HG03457 (cell line): ENCODE measurements at regions not wholly inside any gene's neighbourhood (a gene's known extent, or its start where the extent isn't known, plus 50 kb on each side); places are given as distances from the start of the nearest gene placed in this dataset.
"Not testable (repeated sequence)": the region's sequence is repeated elsewhere in the genome, so short reads cannot be mapped to it uniquely, and the experiment has no call there.

ENCODE experiments used
- ATAC-seq: cut with Tn5 transposase; IDR thresholded peaks from one replicate; pipeline ENCODE4 v1.9.1; 2021; ENCODE audit warnings: moderate number of reproducible peaks; ENCODE audit not compliant: unreplicated experiment

DNA sequence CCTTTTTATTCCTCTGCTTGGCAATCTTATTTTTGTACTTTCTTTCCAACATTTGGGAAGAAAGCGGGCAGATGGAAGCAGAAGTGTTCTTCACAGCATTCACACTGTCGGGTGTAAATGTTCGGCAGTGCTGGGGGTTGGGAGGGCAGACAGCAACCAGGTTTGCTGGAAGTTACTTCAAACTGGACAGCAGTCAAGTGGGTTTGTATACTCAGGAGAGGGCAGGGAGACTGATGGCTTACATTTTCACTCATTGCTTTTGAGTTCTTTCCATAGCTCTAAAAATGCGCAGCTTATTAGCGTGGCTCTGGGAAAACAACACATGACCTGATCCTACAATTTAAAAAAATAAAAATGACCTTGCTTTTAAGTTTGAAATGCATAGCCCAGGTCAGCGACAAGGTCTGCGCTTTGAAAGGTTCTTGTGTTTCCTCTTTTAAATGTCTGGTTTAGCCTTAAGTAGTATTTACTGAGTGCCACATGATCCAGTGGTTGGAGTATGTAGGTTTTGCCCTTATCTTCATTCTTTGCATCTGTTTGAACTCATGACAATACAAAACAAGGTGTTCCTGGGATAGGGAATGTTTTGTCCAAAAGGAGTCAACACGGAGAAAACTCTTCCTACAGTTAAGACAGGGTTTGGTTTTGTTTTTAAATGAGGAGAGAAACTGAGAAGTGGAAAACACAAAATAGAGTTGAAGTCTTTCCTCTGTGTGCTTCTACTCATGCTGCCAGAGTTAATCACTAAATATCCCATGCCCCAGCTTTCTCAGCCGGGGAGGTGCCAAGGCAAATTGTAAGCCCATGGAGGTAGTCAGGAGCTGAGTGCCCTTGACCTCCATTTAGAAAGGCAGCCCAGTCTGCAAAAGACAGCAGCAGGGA lies 132.7 kb upstream of the DMRT1 start:
- ATAC-seq: no peak

DNA sequence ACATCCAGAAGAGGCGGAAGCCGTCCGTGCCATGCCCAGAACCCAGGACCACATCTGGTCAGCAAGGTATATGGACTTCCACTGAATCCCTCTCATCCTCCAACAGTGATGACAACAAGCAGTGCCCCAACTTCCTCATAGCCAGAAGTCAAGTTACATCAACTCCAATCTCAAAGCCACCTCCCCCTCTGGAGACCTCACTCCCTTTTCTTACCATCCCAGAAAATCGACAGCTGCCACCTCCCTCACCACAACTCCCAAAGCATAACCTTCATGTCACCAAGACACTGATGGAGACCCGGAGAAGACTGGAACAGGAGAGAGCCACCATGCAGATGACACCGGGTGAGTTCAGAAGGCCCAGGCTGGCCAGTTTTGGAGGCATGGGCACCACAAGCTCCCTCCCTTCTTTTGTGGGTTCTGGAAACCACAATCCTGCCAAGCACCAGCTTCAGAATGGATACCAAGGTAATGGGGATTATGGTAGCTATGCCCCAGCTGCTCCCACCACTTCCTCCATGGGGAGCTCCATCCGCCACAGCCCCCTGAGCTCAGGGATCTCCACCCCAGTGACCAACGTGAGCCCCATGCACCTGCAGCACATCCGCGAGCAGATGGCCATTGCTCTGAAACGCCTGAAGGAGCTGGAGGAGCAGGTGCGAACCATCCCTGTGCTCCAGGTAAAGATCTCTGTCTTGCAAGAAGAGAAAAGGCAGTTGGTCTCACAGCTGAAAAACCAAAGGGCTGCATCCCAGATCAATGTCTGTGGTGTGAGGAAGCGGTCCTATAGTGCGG lies 130.3 kb upstream of the DMRT1 start:
- no peak for ATAC-seq

DNA sequence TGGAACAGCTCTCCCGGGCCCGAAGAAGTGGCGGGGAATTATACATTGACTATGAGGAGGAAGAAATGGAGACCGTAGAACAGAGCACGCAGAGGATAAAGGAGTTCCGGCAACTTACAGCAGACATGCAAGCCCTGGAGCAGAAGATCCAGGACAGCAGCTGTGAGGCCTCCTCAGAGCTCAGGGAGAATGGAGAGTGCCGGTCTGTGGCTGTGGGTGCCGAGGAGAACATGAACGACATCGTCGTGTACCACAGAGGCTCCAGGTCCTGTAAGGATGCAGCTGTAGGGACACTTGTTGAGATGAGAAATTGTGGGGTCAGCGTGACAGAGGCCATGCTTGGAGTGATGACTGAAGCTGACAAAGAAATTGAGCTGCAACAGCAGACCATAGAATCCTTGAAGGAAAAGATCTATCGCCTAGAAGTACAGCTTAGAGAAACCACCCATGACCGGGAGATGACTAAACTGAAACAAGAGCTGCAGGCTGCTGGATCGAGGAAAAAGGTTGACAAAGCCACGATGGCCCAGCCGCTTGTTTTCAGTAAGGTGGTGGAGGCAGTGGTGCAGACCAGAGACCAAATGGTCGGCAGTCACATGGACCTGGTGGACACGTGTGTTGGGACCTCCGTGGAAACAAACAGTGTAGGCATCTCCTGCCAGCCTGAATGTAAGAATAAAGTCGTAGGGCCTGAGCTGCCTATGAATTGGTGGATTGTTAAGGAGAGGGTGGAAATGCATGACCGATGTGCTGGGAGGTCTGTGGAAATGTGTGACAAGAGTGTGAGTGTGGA lies 129.5 kb upstream of the DMRT1 start:
- no peak for ATAC-seq

DNA sequence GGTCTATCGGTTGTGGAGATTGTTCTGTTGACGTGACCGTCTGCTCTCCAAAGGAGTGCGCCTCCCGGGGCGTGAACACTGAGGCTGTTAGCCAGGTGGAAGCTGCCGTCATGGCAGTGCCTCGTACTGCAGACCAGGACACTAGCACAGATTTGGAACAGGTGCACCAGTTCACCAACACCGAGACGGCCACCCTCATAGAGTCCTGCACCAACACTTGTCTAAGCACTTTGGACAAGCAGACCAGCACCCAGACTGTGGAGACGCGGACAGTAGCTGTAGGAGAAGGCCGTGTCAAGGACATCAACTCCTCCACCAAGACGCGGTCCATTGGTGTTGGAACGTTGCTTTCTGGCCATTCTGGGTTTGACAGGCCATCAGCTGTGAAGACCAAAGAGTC lies 128.9 kb upstream of the DMRT1 start:
- no peak for ATAC-seq

DNA sequence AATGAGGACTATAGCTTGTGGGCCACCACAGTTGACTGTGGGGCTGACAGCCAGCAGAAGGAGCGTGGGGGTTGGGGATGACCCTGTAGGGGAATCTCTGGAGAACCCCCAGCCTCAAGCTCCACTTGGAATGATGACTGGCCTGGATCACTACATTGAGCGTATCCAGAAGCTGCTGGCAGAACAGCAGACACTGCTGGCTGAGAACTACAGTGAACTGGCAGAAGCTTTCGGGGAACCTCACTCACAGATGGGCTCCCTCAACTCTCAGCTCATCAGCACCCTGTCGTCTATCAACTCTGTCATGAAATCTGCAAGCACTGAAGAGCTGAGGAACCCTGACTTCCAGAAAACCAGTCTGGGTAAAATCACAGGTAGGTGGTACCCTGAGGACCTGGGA lies 128.4 kb upstream of the DMRT1 start:
- no peak for ATAC-seq

DNA sequence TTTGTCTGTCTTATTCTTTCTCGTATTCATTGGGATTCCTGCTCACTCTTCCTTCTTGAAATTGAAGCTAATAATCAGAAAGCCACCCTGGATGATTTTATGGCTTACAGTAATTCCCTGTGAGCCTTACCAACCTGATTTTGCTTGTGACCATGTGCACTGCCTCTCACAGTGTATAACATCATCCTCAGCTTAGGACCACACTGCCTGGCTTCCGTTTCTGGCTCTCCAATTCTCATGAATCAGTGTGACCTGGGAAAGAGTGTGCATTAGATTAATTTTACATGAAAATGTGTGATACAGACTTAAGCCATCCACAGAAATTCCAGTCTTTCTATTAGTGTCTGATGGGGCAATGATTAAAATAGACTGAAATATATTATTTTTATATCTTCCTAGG lies 126.8 kb upstream of the DMRT1 start:
- no peak for ATAC-seq

DNA sequence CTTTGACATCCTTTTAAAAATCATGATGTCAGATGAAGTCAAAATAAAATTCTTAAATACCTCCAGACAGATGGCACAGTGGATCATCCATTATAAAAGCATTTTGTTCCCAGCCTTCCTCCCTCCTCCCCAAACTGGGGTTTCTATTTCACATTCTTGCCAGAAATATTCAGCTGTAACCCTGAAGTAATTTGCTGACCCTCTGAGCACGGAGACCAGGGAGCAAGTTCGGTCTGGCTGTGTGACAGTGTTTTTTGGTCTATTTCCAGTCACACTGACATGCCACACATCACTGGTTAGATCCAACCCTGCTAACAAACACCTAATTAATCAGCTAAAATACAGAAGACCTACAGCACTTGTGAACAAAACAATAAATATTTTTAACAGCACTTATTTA lies 126.2 kb upstream of the DMRT1 start:
- no peak for ATAC-seq

DNA sequence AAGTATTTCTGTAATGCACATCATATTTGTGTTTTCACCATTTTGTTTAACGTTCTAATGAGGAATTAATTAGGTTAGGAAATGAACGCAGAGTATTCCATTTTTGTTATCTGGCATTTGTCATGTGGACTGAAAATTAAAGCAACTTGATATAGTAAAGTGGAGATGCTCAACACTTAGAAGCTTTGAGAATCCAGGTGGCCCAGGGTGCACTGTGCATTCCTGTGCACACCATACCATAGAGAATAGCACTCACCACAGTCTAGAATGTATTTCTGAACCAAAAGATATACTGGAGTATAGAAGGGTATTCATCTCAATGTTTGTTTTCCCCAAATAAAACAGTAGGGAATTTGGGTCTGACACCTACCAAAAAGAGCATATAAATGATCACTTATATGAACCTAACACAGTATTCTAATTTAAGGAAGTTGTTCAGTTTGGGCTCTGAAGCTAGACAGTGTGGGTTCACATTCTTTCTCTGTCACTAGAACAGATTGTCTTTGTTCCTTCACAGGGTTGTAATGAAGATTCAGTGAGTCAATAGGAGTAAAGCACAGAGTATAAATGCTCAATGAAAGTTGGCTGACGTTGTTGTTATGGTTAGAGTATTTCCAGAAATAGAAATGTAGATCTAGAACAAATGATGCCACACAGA lies 125.6 kb upstream of the DMRT1 start:
- ATAC-seq: no peak

DNA sequence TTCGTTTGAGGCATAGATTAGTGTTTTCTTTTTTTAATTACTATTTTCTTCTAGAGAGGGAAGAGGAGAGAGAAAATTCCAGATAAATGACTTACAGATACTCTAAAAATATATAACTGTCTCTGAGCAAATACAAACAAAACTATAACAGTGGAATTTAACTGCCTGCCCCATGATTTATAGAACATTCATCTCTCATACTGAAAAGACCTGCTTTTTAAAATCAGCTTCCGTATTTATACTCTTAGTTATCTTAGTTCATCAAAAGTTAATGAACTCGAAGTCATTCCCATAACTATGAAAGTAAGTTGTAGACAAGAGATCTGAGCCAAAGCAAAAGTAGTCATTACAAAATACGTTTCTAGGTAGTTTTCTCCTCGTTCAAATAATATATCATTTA lies 123.8 kb upstream of the DMRT1 start:
- no peak for ATAC-seq

DNA sequence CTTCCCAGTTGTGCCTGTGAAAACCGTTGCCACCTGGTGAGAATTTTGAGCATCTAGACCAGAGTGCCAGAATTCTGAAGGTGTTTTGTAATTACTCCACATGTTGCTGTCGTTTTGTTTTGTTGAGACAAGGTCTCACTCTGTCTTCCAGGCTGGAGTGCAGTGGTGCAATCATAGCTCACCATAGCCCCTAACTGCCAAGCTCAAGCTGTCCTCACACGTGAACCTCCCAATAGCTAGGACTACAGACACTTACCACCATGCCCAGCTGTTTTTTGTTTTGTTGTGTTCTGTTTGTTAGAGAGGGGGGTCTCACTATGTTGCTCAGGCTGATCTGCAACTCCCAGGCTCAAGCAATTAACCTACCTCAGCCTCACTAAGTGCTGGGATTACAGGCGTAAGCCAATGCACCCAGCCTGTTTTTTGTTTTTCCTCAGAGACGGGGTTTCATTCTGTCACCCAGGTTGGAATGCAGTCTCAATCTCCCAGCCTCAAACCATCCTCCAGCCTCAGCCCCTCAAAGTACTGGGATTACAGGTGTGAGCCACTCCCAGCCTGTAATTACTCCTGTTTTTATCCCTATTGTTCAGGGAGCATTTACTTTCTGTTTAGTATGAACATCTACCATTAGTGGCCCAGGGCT lies 121.1 kb upstream of the DMRT1 start:
- ATAC-seq: no peak

DNA sequence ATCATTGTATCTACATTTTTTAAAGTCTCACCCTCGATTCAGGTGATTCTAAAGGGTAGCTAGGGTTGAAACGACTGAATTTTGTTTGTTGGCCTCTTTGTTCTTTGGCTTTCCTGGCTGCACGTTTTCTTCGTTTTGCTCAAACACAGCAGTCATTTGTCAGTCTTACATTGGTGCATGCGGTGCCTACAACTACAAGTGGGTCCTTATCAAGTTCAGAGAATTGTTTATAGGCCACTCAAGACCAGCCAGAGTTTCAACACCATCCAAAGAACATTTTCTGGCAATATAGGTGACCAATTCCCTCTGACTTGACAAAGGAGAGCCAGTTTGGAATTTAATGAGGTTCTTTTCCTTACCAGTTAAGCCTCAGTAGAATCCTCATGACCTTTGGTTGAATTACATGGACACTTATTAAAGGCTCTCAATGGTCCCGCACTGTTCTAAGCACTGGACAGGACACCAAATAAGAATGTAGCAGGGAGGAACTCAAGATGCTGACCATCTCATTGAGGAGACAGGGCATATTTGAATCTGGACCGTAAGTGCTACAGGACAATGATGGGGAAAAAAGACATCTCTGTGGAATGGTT lies 119.0 kb upstream of the DMRT1 start:
- no peak for ATAC-seq

DNA sequence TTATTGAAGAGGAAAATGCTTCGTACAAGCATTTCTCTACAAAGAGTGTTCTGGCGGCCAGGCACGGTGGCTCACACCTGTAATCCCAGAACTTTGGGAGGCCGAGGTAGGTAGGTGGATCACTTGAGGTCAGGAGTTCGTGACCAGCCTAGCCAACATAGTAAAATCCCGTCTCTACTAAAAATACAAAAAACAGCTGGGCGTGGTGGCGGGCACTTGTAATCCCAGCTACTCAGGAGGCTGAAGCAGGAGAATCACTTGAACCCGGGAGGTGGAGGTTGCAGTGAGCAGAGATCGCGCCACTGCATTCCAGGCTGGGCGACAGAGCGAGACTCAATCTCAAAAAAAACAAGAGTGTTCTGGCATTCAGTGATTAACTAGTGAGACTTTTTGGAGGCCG lies 117.0 kb upstream of the DMRT1 start:
- not testable (repeated sequence) for ATAC-seq

DNA sequence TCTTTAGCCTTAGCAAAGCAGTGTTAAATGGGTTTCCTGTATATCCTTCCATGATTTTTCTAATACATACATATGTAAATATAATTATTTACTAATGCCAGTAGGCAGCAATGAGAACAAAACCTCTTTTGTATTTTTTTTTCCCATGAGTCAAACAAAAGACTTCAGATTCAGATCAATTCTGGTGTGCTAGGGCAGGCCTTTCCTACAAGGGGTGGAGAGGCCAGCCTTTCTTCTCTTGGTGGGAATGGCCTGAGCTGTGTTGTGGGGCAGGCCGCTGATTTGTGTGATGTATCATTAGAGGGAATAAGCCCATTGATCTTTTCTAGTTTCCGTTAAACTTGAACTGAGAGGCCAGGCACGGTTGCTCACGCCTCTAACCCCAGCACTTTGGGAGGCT lies 115.5 kb upstream of the DMRT1 start:
- ATAC-seq: no peak

DNA sequence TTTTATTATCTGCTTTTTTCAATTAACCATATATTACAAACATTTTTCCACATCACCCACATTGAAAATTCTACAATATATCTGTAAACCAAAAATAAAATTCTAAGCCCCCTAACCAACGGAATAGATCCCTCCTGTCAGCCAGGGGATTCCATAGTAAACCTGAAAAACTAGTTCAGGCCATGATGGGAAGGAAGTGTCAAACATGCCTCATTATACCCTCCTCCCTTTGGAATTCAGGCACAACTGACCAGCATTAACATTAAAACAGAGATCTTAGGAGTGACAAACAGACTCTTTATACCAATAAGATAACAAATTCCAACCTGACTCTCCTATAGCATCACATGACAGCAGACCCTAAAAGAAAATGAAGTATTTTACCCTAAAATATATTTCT lies 113.7 kb upstream of the DMRT1 start:
- no peak for ATAC-seq

DNA sequence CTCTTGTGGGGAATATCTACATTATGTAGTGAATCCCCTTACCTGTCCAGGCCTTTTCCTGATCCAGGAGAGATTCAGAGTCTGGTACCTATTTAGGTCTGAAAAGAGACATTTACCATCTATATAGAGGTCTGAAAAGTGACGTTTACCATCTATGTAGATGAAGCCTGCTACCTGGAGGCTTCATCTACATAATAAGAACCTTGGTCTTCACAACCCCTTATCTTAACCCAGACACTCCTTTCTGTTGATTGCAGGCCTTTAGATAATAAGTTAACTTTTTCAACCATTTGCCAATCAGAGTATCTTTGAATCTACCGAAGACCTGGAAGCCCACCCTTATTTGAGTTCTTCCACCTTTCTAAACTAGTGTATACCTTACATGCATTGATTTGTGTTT lies 113.0 kb upstream of the DMRT1 start:
- ATAC-seq: no peak

DNA sequence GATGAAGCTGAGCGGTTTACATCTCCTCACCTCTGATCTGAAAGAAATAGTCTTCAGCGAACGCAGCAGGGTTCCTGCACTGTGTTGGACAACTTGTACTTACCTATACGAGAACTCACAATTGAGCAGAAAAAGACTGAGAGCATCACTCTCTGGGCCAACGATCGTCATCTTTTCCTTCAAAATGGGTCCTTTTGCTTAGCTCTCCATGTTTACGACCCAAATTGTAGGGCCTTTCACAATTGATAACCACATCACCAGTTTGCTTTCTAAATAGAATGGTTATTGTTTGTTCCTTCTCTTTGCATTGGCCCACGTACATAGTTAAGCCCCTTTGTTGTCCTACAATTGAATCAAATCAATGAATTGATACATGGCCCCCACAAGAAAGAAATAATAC lies 110.0 kb upstream of the DMRT1 start:
- ATAC-seq: no peak

DNA sequence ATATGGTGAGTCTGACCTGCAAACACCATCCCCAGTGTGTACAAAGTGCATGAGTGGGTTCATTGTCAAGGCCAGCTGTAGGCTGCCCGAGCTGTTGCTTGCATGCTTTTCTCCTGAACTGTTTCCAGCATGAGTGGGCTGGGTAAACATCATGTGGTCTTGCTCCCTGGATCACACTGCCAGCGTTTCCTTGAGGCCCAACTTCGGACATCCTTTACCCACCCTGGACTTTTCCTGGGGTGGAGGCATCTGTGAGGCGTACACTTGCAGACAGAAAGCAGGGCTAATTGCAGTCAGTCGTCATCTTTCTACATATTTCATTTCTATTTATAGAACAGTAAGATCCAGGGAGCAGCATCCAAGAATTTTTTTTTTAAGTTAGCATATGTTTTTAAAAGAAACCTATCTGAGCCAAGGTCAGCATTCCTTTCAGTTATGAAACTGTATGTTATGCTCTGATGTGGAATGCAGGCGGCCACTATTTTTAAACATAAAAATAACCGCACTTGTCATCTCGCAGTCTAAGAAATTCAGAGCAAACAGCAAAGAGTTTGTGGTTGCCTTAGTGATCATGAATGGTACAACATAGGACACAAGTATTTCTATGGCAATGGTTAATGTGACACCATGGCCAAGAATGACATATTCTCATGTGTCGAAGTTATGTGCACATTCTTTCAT lies 106.5 kb upstream of the DMRT1 start:
- ATAC-seq: no peak

DNA sequence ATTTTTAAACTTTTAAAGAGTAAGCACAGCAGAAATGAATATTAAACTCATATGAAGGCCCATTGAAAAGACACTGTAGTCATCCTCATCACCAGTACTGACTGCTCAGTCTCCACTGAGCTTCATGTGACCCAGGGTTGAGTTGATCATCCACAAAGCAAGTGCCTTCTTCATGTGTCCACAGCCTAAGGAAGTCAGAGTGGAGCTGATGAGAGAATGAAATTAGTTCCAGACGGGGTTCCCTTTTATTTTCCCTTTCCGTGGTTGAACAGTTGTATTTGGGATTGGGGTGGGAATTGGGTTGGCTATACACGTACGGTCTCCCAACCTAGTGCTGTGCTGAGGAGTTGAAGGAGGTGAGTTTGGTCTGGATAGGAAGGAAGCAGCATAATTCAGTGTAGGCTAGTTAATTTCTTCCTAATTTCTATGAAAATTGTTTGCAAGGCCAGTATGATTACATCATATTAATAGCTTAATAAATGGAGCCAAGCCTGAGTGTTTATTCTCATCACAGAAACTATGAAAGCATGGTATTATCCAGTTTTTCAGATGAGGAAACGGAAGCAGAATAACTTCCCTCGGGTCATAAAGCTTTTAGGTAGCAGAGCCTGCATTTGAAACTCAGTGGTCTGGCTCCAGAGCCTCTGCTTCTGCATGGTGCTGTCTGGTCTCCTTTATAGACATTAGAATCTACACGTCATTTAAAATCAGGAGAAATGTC lies 103.9 kb upstream of the DMRT1 start:
- ATAC-seq: no peak
